Stimulated activated CD4-positive, alpha-beta T cell treated with anti-CD3 and anti-CD28 coated beads, Interleukin-1b, Interleukin-23, amount 100 ng/mL, for 4 hours (primary cell): ENCODE measurements at regions not wholly inside any gene's neighbourhood (a gene's known extent, or its start where the extent isn't known, plus 50 kb on each side); places are given as distances from the start of the nearest gene placed in this dataset.
A peak's percentile ranks its signal among the peaks of the same experiment; 100 is the strongest.

Source experiments
- DNase-seq, 2 donors: peaks; one replicate each; pipeline ENCODE4 v3.0.0-alpha.2; 2020; ENCODE audit warnings: low read depth in 2 of 2

- DNase-seq: no peak
Observed at GRCh38 chr12:124412646-124413015, 117.7 kb downstream of the RFLNA start.

- no peak for DNase-seq
Observed at GRCh38 chr12:124411953-124412645, 117.2 kb downstream of the RFLNA start.

GRCh38 chr12:124411281-124411878 is 116.5 kb downstream of the RFLNA start:
- no peak for DNase-seq

GRCh38 chr12:124410354-124411175 is 115.7 kb downstream of the RFLNA start:
- DNase-seq: no peak

GRCh38 chr12:124408822-124409517 is 114.1 kb downstream of the RFLNA start:
- DNase-seq: no peak

GRCh38 chr12:124407074-124407473 is 112.2 kb downstream of the RFLNA start:
- no peak for DNase-seq

- DNase-seq: no peak
Observed at GRCh38 chr12:124406043-124406442, 111.2 kb downstream of the RFLNA start.

- DNase-seq: no peak
Observed at GRCh38 chr12:124405592-124405991, 110.7 kb downstream of the RFLNA start.

- no peak for DNase-seq
Observed at GRCh38 chr12:124405151-124405550, 110.3 kb downstream of the RFLNA start.

- no peak for DNase-seq
Observed at GRCh38 chr12:124404162-124404784, 109.4 kb downstream of the RFLNA start.

- no peak for DNase-seq
Observed at GRCh38 chr12:124403273-124403672, 108.4 kb downstream of the RFLNA start.

- no peak for DNase-seq
Observed at GRCh38 chr12:124402248-124403066, 107.6 kb downstream of the RFLNA start.

- no peak for DNase-seq
Observed at GRCh38 chr12:124401704-124402221, 106.9 kb downstream of the RFLNA start.

- no peak for DNase-seq
Observed at GRCh38 chr12:124400124-124400523, 105.2 kb downstream of the RFLNA start.

- DNase-seq: peak in 1 of 2 donors; percentile 21
Observed at GRCh38 chr12:124399622-124400021, 104.7 kb downstream of the RFLNA start.

GRCh38 chr12:124398578-124399227 is 103.8 kb downstream of the RFLNA start:
- DNase-seq: no peak

GRCh38 chr12:124397807-124398577 is 103.1 kb downstream of the RFLNA start:
- no peak for DNase-seq

GRCh38 chr12:124397399-124397679 is 102.4 kb downstream of the RFLNA start:
- no peak for DNase-seq

GRCh38 chr12:124396544-124397398 is 101.9 kb downstream of the RFLNA start:
- DNase-seq: no peak
